ENCODE measurements at regions not wholly inside any gene's neighbourhood (a gene's known extent, or its start where the extent isn't known, plus 50 kb on each side); places are given as distances from the start of the nearest gene placed in this dataset.

GRCh38 chr19:8905342-8905741, 73.2 kb downstream of the MBD3L1 start:
- TF ChIP-seq CTCF (IDR thresholded peaks at IDR 0.05) (no peak), EZH2 (IDR thresholded peaks at IDR 0.05; ENCODE audit: borderline replicate concordance, insufficient read depth, low read depth, low read length, poor library complexity, severe bottlenecking) (no peak)

Data from B cell (primary cell).